ENCODE measurements at regions not wholly inside any gene's neighbourhood (a gene's known extent, or its start where the extent isn't known, plus 50 kb on each side); places are given as distances from the start of the nearest gene placed in this dataset.

- H3K9me3 ChIP-seq (ENCODE audit: severe bottlenecking) = peaks cover 2% of the 10 kb centered on the region
- H3K27me3 ChIP-seq (ENCODE audit: insufficient read depth, low read depth, severe bottlenecking) = no peaks in the 10 kb centered on the region
- no peak overlapping the region for H3K4me3 ChIP-seq (ENCODE audit: low read depth, low read length)
These were observed 536.9 kb upstream of the CDH4 start for GRCh38 chr20:60715172-60715571.

GRCh38 chr20:60718743-60719480, 533.1 kb upstream of the CDH4 start:
- peak; percentile 40; the same call in 1 of the 2 replicates for TF ChIP-seq CTCF (IDR thresholded peaks at IDR 0.05; ENCODE audit: low read depth, low read length)
- Histone ChIP-seq H3K9me3 (ENCODE audit: severe bottlenecking) (peaks cover 2% of the 10 kb centered on the region), H3K27me3 (ENCODE audit: insufficient read depth, low read depth, severe bottlenecking) (no peaks in the 10 kb centered on the region), H3K27ac (no peak overlapping the region), H3K4me3 (ENCODE audit: low read depth, low read length) (no peak overlapping the region), H3K36me3 (no peaks in the 10 kb centered on the region)
- DNase-seq = peak; percentile 22

More at GRCh38 chr20:60715172-60715571, 536.9 kb upstream of the CDH4 start:
- no peak overlapping the region for H3K27ac ChIP-seq
- DNase-seq = peak; percentile 14
- no peaks in the 10 kb centered on the region for H3K36me3 ChIP-seq
- peak; percentile 43 for TF ChIP-seq CTCF (IDR thresholded peaks at IDR 0.05; ENCODE audit: low read depth, low read length)

GRCh38 chr20:60725311-60725906, 526.7 kb upstream of the CDH4 start:
- H3K27me3 ChIP-seq (ENCODE audit: insufficient read depth, low read depth, severe bottlenecking) = no peaks in the 10 kb centered on the region
- no peak for DNase-seq
- no peak for TF ChIP-seq CTCF (IDR thresholded peaks at IDR 0.05; ENCODE audit: low read depth, low read length)
- no peak overlapping the region for H3K4me3 ChIP-seq (ENCODE audit: low read depth, low read length)
- no peaks in the 10 kb centered on the region for H3K36me3 ChIP-seq
- H3K27ac ChIP-seq = no peak overlapping the region
- H3K9me3 ChIP-seq (ENCODE audit: severe bottlenecking) = no peaks in the 10 kb centered on the region

- H3K27ac ChIP-seq = no peak overlapping the region
These were observed 524.6 kb upstream of the CDH4 start for GRCh38 chr20:60727425-60727824.

GRCh38 chr20:60728705-60729104, 523.4 kb upstream of the CDH4 start:
- H3K36me3 ChIP-seq = no peaks in the 10 kb centered on the region
- no peak for TF ChIP-seq CTCF (IDR thresholded peaks at IDR 0.05; ENCODE audit: low read depth, low read length)
- H3K27me3 ChIP-seq (ENCODE audit: insufficient read depth, low read depth, severe bottlenecking) = no peaks in the 10 kb centered on the region
- no peak overlapping the region for H3K27ac ChIP-seq
- no peak for DNase-seq
- no peaks in the 10 kb centered on the region for H3K9me3 ChIP-seq (ENCODE audit: severe bottlenecking)
- H3K4me3 ChIP-seq (ENCODE audit: low read depth, low read length) = no peak overlapping the region

More at GRCh38 chr20:60727425-60727824, 524.6 kb upstream of the CDH4 start:
- no peak for TF ChIP-seq CTCF (IDR thresholded peaks at IDR 0.05; ENCODE audit: low read depth, low read length)
- H3K4me3 ChIP-seq (ENCODE audit: low read depth, low read length) = no peak overlapping the region
- DNase-seq = no peak
- no peaks in the 10 kb centered on the region for H3K27me3 ChIP-seq (ENCODE audit: insufficient read depth, low read depth, severe bottlenecking)
- H3K36me3 ChIP-seq = no peaks in the 10 kb centered on the region
- H3K9me3 ChIP-seq (ENCODE audit: severe bottlenecking) = no peaks in the 10 kb centered on the region

All from WERI-Rb-1 (cell line).